Esophagus squamous epithelium (tissue), 5 donors: ENCODE measurements at regions not wholly inside any gene's neighbourhood (a gene's known extent, or its start where the extent isn't known, plus 50 kb on each side); places are given as distances from the start of the nearest gene placed in this dataset.

ENCODE experiments used
- DNase-seq: peaks from one replicate; lab custom pipeline; 2025; lab: John Stamatoyannopoulos, UW
- H3K27ac ChIP-seq, 4 donors: fragments of 200-600 bp; sonication (generic); one replicate each; pipeline ENCODE4 v1.5.1; 2016 to 2019; ENCODE audit warnings: mild to moderate bottlenecking in 1 of 4
- H3K27me3 ChIP-seq, 4 donors: fragments of 200-600 bp; sonication (generic); 1 replicate in 3 of 4; 2 replicates in 1 of 4; pipeline versions ENCODE4 v1.5.1 to v1.6.0; 2017 to 2021; ENCODE audit warnings: antibody characterized with exemption in 1 of 4
- H3K36me3 ChIP-seq, 3 donors: fragments of 200-600 bp; sonication (generic); one replicate each; pipeline ENCODE4 v1.5.1; 2016 to 2019
- H3K4me1 ChIP-seq, 3 donors: fragments of 200-600 bp; sonication (generic); one replicate each; pipeline ENCODE4 v1.5.1; 2017 to 2019
- H3K4me3 ChIP-seq, 4 donors: fragments of 200-600 bp; sonication (generic); 1 replicate in 3 of 4; 2 replicates in 1 of 4; pipeline ENCODE4 v1.5.1; 2016 to 2019; ENCODE audit warnings: mild to moderate bottlenecking in 2 of 4, moderate library complexity in 1 of 4
- H3K9me3 ChIP-seq, 3 donors: fragments of 200-600 bp; sonication (generic); one replicate each; pipeline ENCODE4 v1.5.1; 2016 to 2019
- POLR2A ChIP-seq, 4 donors: fragments of 450-650 bp; IDR thresholded peaks; one replicate each; pipeline ENCODE4 v1.6.1; 2017; ENCODE audit warnings: antibody characterized with exemption in 4 of 4, mild to moderate bottlenecking in 4 of 4, moderate library complexity in 3 of 4
- WGBS, 2 donors: methylation state at CpG; one replicate each; pipeline ENCODE4 v1.1.5; 2018; 5-methylcytosine and 5-hydroxymethylcytosine counted together
- intact Hi-C: fragments of 100-400 bp; cut with DNase I; formaldehyde crosslinking; loops from one replicate; pipeline ENCODE4 v1.15.0; 2022
- TF ChIP-seq, protein P1 (sequence below), 6 experiments: fragments of 450-650 bp in 4 of 6; fragments of 200-600 bp in 2 of 6; sonication (generic) in 2 of 6; IDR thresholded peaks; one replicate each; pipeline ENCODE4 v1.5.1; 2016 to 2019; ENCODE audit warnings: antibody characterized with exemption in 6 of 6, mild to moderate bottlenecking in 4 of 6, moderate library complexity in 4 of 6
- donor health status: DM: yes; HTN: yes; CAD: no.

DNA sequence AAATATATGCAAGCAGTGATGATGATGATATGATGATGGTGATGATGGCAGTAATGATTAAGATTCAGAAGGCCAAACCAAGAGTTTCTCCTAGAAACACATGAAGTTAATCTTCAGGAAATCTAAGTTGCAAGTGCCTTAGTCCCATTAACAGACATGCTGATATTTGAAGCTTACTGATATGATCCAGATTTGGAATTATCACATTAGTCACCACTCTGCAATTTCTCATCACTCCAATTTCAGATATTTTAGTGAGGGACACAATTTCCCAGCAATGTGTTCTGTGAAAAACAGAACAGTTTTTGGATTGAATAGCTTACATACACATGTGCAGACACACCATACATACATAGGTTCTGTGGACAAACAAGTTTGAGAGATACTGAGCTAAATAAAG lies 411.4 kb upstream of the FAT3 start:
- intact Hi-C loops, result no loop called here
- Histone ChIP-seq H3K9me3 (no peaks in the 10 kb centered on the region), H3K4me1 (no peaks in the 10 kb centered on the region), H3K27ac (no peak overlapping the region), H3K27me3 (no peaks in the 10 kb centered on the region), H3K36me3 (no peaks in the 10 kb centered on the region), H3K4me3 (no peak overlapping the region)
- no peak for TF ChIP-seq POLR2A (IDR thresholded peaks at IDR 0.05)
- TF ChIP-seq, protein P1, sequence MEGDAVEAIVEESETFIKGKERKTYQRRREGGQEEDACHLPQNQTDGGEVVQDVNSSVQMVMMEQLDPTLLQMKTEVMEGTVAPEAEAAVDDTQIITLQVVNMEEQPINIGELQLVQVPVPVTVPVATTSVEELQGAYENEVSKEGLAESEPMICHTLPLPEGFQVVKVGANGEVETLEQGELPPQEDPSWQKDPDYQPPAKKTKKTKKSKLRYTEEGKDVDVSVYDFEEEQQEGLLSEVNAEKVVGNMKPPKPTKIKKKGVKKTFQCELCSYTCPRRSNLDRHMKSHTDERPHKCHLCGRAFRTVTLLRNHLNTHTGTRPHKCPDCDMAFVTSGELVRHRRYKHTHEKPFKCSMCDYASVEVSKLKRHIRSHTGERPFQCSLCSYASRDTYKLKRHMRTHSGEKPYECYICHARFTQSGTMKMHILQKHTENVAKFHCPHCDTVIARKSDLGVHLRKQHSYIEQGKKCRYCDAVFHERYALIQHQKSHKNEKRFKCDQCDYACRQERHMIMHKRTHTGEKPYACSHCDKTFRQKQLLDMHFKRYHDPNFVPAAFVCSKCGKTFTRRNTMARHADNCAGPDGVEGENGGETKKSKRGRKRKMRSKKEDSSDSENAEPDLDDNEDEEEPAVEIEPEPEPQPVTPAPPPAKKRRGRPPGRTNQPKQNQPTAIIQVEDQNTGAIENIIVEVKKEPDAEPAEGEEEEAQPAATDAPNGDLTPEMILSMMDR (IDR thresholded peaks at IDR 0.05), result no peak
- DNase-seq, result no peak

- TF ChIP-seq, protein P1 (IDR thresholded peaks at IDR 0.05), result no peak
- TF ChIP-seq POLR2A (IDR thresholded peaks at IDR 0.05), result no peak
- intact Hi-C loops, result no loop called here
- Histone ChIP-seq H3K4me1 (no peaks in the 10 kb centered on the region), H3K27me3 (no peaks in the 10 kb centered on the region), H3K27ac (no peak overlapping the region), H3K9me3 (no peaks in the 10 kb centered on the region), H3K36me3 (no peaks in the 10 kb centered on the region), H3K4me3 (no peak overlapping the region)
- no peak for DNase-seq
- WGBS, 2 donors, result 76 to 88% methylated on average over 3 of the region's 3 CpGs
These were observed 413.7 kb upstream of the FAT3 start for GRCh38 chr11:91810871-91811270.

- Histone ChIP-seq H3K4me3 (no peak overlapping the region), H3K27ac (no peak overlapping the region), H3K4me1 (no peaks in the 10 kb centered on the region), H3K36me3 (no peaks in the 10 kb centered on the region), H3K9me3 (no peaks in the 10 kb centered on the region), H3K27me3 (no peaks in the 10 kb centered on the region)
- no peak for TF ChIP-seq POLR2A (IDR thresholded peaks at IDR 0.05)
- TF ChIP-seq, protein P1 (IDR thresholded peaks at IDR 0.05), result no peak
- DNase-seq, result no peak
- WGBS, 2 donors, result 94 to 96% methylated on average over 1 of the region's 1 CpG
- intact Hi-C loops, result no loop called here
These were observed 419.3 kb upstream of the FAT3 start for GRCh38 chr11:91805293-91805692.

DNA sequence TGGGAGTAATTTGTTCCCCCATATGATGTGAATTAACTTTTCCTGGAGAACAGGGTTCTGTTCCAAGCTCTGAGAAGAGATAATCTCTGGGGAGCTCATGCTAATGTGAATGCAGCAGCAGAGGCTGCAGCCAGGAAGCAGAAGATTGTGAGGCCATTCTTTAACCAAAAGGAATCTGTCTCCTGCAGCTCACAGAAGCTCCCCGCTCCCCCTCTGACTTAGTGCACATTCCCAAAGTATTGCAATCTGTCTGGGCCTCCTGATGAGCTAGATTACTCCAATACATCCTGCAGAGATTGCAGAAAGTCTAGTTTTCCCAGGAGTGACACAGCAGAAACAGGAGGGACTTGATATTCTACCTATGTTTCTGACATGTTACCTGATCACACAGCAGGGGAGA lies 420.6 kb upstream of the FAT3 start:
- Histone ChIP-seq H3K9me3 (no peaks in the 10 kb centered on the region), H3K27me3 (no peaks in the 10 kb centered on the region), H3K36me3 (no peaks in the 10 kb centered on the region), H3K4me1 (no peaks in the 10 kb centered on the region), H3K27ac (no peak overlapping the region), H3K4me3 (no peak overlapping the region)
- intact Hi-C loops, result no loop called here
- TF ChIP-seq, protein P1 (IDR thresholded peaks at IDR 0.05), result no peak
- TF ChIP-seq POLR2A (IDR thresholded peaks at IDR 0.05), result no peak
- DNase-seq, result no peak
- 33 to 56% methylated on average over 1 of the region's 1 CpG for WGBS, 2 donors

DNA sequence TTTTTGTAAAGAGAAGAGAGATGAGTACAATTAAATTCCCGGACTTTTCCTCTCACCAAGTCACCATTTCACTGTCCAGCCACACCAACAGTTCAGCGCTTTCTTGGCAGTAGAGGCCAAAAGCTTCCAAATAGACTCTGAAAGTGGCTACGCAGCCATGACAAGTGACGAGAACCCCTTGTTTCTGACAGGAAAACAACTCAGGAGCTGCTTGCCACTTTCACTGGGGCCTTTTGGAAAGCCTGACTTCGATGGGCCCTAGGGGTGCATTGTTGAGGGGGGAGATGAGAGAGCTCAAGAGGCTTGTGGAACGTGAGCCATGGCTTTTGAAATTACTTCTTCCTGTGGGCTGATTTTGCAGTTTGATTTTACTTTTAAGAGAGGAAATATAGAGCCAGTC lies 422.1 kb upstream of the FAT3 start:
- H3K27me3 ChIP-seq, result no peaks in the 10 kb centered on the region
- no peaks in the 10 kb centered on the region for H3K36me3 ChIP-seq
- H3K27ac ChIP-seq, result no peak overlapping the region
- no peaks in the 10 kb centered on the region for H3K9me3 ChIP-seq
- WGBS, 2 donors, result 65 to 77% methylated on average over 5 to 6 of the region's 6 CpGs
- no peak overlapping the region for H3K4me3 ChIP-seq
- H3K4me1 ChIP-seq, result no peaks in the 10 kb centered on the region
- no peak for DNase-seq
- TF ChIP-seq, protein P1 (IDR thresholded peaks at IDR 0.05), result no peak
- no peak for TF ChIP-seq POLR2A (IDR thresholded peaks at IDR 0.05)
- intact Hi-C loops, result no loop called here
